ENCODE measurements at regions not wholly inside any gene's neighbourhood (a gene's known extent, or its start where the extent isn't known, plus 50 kb on each side); places are given as distances from the start of the nearest gene placed in this dataset.

GRCh38 chr4:156495836-156496235 lies 475.8 kb downstream of the PDGFC start:
- H3K27ac Mint-ChIP-seq, result no peak overlapping the region
- H3K4me3 Mint-ChIP-seq, result no peak overlapping the region
- DNase-seq, result no peak
- intact Hi-C loops (cut with micrococcal nuclease), result no loop called here
- CTCF ChIA-PET, result no interaction called here
- no peaks in the 10 kb centered on the region for H3K4me1 Mint-ChIP-seq (ENCODE audit: low read depth)
- H3K36me3 Mint-ChIP-seq (ENCODE audit: low read depth), result no peaks in the 10 kb centered on the region
- no peaks in the 10 kb centered on the region for H3K9me3 Mint-ChIP-seq
- H3K27me3 Mint-ChIP-seq (ENCODE audit: low read depth), result no peaks in the 10 kb centered on the region

GRCh38 chr4:156495091-156495490 lies 476.5 kb downstream of the PDGFC start:
- Mint-ChIP-seq H3K4me1 (ENCODE audit: low read depth) (no peaks in the 10 kb centered on the region), H3K27ac (no peak overlapping the region), H3K36me3 (ENCODE audit: low read depth) (no peaks in the 10 kb centered on the region), H3K27me3 (ENCODE audit: low read depth) (no peaks in the 10 kb centered on the region), H3K9me3 (no peaks in the 10 kb centered on the region), H3K4me3 (no peak overlapping the region)
- intact Hi-C loops (cut with micrococcal nuclease), result no loop called here
- no peak for DNase-seq
- CTCF ChIA-PET, result no interaction called here

GRCh38 chr4:156493858-156494257 lies 477.7 kb downstream of the PDGFC start:
- Mint-ChIP-seq H3K4me3 (no peak overlapping the region), H3K9me3 (no peaks in the 10 kb centered on the region), H3K27me3 (ENCODE audit: low read depth) (no peaks in the 10 kb centered on the region), H3K4me1 (ENCODE audit: low read depth) (no peaks in the 10 kb centered on the region), H3K36me3 (ENCODE audit: low read depth) (no peaks in the 10 kb centered on the region), H3K27ac (no peak overlapping the region)
- intact Hi-C loops (cut with micrococcal nuclease), result no loop called here
- no peak for DNase-seq
- CTCF ChIA-PET, result no interaction called here

GRCh38 chr4:156487107-156487506 lies 484.5 kb downstream of the PDGFC start:
- intact Hi-C loops (cut with micrococcal nuclease), result no loop called here
- H3K36me3 Mint-ChIP-seq (ENCODE audit: low read depth), result no peaks in the 10 kb centered on the region
- H3K4me1 Mint-ChIP-seq (ENCODE audit: low read depth), result no peaks in the 10 kb centered on the region
- H3K4me3 Mint-ChIP-seq, result no peak overlapping the region
- H3K9me3 Mint-ChIP-seq, result no peaks in the 10 kb centered on the region
- no peak for DNase-seq
- CTCF ChIA-PET, result no interaction called here
- H3K27ac Mint-ChIP-seq, result no peak overlapping the region
- H3K27me3 Mint-ChIP-seq (ENCODE audit: low read depth), result no peaks in the 10 kb centered on the region

GRCh38 chr4:156481845-156482244 lies 489.8 kb downstream of the PDGFC start:
- intact Hi-C loops (cut with micrococcal nuclease), result no loop called here
- Mint-ChIP-seq H3K36me3 (ENCODE audit: low read depth) (no peaks in the 10 kb centered on the region), H3K4me3 (no peak overlapping the region), H3K27me3 (ENCODE audit: low read depth) (no peaks in the 10 kb centered on the region), H3K27ac (no peak overlapping the region), H3K4me1 (ENCODE audit: low read depth) (no peaks in the 10 kb centered on the region), H3K9me3 (no peaks in the 10 kb centered on the region)
- CTCF ChIA-PET, result no interaction called here
- no peak for DNase-seq

- CTCF ChIA-PET, result no interaction called here
Measured at GRCh38 chr4:156477636-156478035, 494.0 kb downstream of the PDGFC start.

GRCh38 chr4:156476359-156476758 lies 495.2 kb downstream of the PDGFC start:
- intact Hi-C loops (cut with micrococcal nuclease), result no loop called here
- Mint-ChIP-seq H3K4me1 (ENCODE audit: low read depth) (no peaks in the 10 kb centered on the region), H3K36me3 (ENCODE audit: low read depth) (no peaks in the 10 kb centered on the region), H3K4me3 (no peak overlapping the region), H3K27me3 (ENCODE audit: low read depth) (no peaks in the 10 kb centered on the region), H3K27ac (no peak overlapping the region), H3K9me3 (peaks cover 3% of the 10 kb centered on the region)
- CTCF ChIA-PET, result interaction anchor here (0.7 to 0.8 kb wide), 2 partner anchors 1032 to 1723 kb away, joined by 3 read pairs; no protein-coding TSS in a partner anchor
- DNase-seq, result no peak

More at GRCh38 chr4:156477636-156478035, 494.0 kb downstream of the PDGFC start:
- H3K4me1 Mint-ChIP-seq (ENCODE audit: low read depth), result no peaks in the 10 kb centered on the region
- no peak for DNase-seq
- H3K27me3 Mint-ChIP-seq (ENCODE audit: low read depth), result no peaks in the 10 kb centered on the region
- H3K4me3 Mint-ChIP-seq, result no peak overlapping the region
- H3K36me3 Mint-ChIP-seq (ENCODE audit: low read depth), result no peaks in the 10 kb centered on the region
- intact Hi-C loops (cut with micrococcal nuclease), result no loop called here
- peaks cover 3% of the 10 kb centered on the region for H3K9me3 Mint-ChIP-seq
- no peak overlapping the region for H3K27ac Mint-ChIP-seq

GRCh38 chr4:156475322-156475721 lies 496.3 kb downstream of the PDGFC start:
- Mint-ChIP-seq H3K27me3 (ENCODE audit: low read depth) (no peaks in the 10 kb centered on the region), H3K4me3 (no peak overlapping the region), H3K27ac (no peak overlapping the region), H3K9me3 (peaks cover 3% of the 10 kb centered on the region), H3K4me1 (ENCODE audit: low read depth) (no peaks in the 10 kb centered on the region), H3K36me3 (ENCODE audit: low read depth) (no peaks in the 10 kb centered on the region)
- no peak for DNase-seq
- intact Hi-C loops (cut with micrococcal nuclease), result no loop called here
- CTCF ChIA-PET, result no interaction called here

GRCh38 chr4:156473151-156473550 lies 498.4 kb downstream of the PDGFC start:
- Mint-ChIP-seq H3K36me3 (ENCODE audit: low read depth) (no peaks in the 10 kb centered on the region), H3K4me3 (no peak overlapping the region), H3K27ac (no peak overlapping the region), H3K4me1 (ENCODE audit: low read depth) (no peaks in the 10 kb centered on the region), H3K9me3 (peaks cover 6% of the 10 kb centered on the region), H3K27me3 (ENCODE audit: low read depth) (no peaks in the 10 kb centered on the region)
- DNase-seq, result no peak
- CTCF ChIA-PET, result no interaction called here
- intact Hi-C loops (cut with micrococcal nuclease), result no loop called here

GRCh38 chr4:156472624-156473023 lies 499.0 kb downstream of the PDGFC start:
- no peak overlapping the region for H3K4me3 Mint-ChIP-seq
- H3K27me3 Mint-ChIP-seq (ENCODE audit: low read depth), result no peaks in the 10 kb centered on the region
- CTCF ChIA-PET, result interaction anchor here (0.7 kb wide), 1 partner anchor 1809 kb away, joined by 3 read pairs; no protein-coding TSS in a partner anchor
- DNase-seq, result no peak
- H3K36me3 Mint-ChIP-seq (ENCODE audit: low read depth), result no peaks in the 10 kb centered on the region
- intact Hi-C loops (cut with micrococcal nuclease), result no loop called here
- peaks cover 6% of the 10 kb centered on the region for H3K9me3 Mint-ChIP-seq
- H3K27ac Mint-ChIP-seq, result no peak overlapping the region
- no peaks in the 10 kb centered on the region for H3K4me1 Mint-ChIP-seq (ENCODE audit: low read depth)

- no peak for DNase-seq
- H3K27ac Mint-ChIP-seq, result no peak overlapping the region
- H3K27me3 Mint-ChIP-seq (ENCODE audit: low read depth), result no peaks in the 10 kb centered on the region
- no peak overlapping the region for H3K4me3 Mint-ChIP-seq
- intact Hi-C loops (cut with micrococcal nuclease), result no loop called here
- no peaks in the 10 kb centered on the region for H3K4me1 Mint-ChIP-seq (ENCODE audit: low read depth)
- no peaks in the 10 kb centered on the region for H3K36me3 Mint-ChIP-seq (ENCODE audit: low read depth)
- CTCF ChIA-PET, result no interaction called here
- H3K9me3 Mint-ChIP-seq, result no peaks in the 10 kb centered on the region
Measured at GRCh38 chr4:156459584-156459983, 505.9 kb upstream of the CTSO start.

- intact Hi-C loops (cut with micrococcal nuclease), result no loop called here
- H3K4me1 Mint-ChIP-seq (ENCODE audit: low read depth), result no peaks in the 10 kb centered on the region
- no peak overlapping the region for H3K27ac Mint-ChIP-seq
- no peak for DNase-seq
- CTCF ChIA-PET, result no interaction called here
- peaks cover 4% of the 10 kb centered on the region for H3K9me3 Mint-ChIP-seq
- H3K27me3 Mint-ChIP-seq (ENCODE audit: low read depth), result no peaks in the 10 kb centered on the region
- H3K4me3 Mint-ChIP-seq, result no peak overlapping the region
- no peaks in the 10 kb centered on the region for H3K36me3 Mint-ChIP-seq (ENCODE audit: low read depth)
Measured at GRCh38 chr4:156456830-156457229, 503.2 kb upstream of the CTSO start.

GRCh38 chr4:156443488-156443887 lies 489.8 kb upstream of the CTSO start:
- peaks cover 6% of the 10 kb centered on the region for H3K9me3 Mint-ChIP-seq

GRCh38 chr4:156442912-156443311 lies 489.2 kb upstream of the CTSO start:
- Mint-ChIP-seq H3K9me3 (peaks cover 6% of the 10 kb centered on the region), H3K36me3 (ENCODE audit: low read depth) (no peaks in the 10 kb centered on the region), H3K27me3 (ENCODE audit: low read depth) (no peaks in the 10 kb centered on the region), H3K4me3 (no peak overlapping the region), H3K27ac (no peak overlapping the region), H3K4me1 (ENCODE audit: low read depth) (no peaks in the 10 kb centered on the region)
- intact Hi-C loops (cut with micrococcal nuclease), result no loop called here
- CTCF ChIA-PET, result interaction anchor here (0.6 kb wide), 1 partner anchor 31 kb away, joined by 3 read pairs; no protein-coding TSS in a partner anchor
- no peak for DNase-seq

More at GRCh38 chr4:156443488-156443887, 489.8 kb upstream of the CTSO start:
- Mint-ChIP-seq H3K27ac (no peak overlapping the region), H3K36me3 (ENCODE audit: low read depth) (no peaks in the 10 kb centered on the region), H3K4me1 (ENCODE audit: low read depth) (no peaks in the 10 kb centered on the region), H3K27me3 (ENCODE audit: low read depth) (no peaks in the 10 kb centered on the region), H3K4me3 (no peak overlapping the region)
- CTCF ChIA-PET, result no interaction called here
- intact Hi-C loops (cut with micrococcal nuclease), result no loop called here
- DNase-seq, result no peak
